Suprapubic skin (tissue), 4 donors: ENCODE measurements at regions not wholly inside any gene's neighbourhood (a gene's known extent, or its start where the extent isn't known, plus 50 kb on each side); places are given as distances from the start of the nearest gene placed in this dataset.

Source experiments
- DNase-seq, 2 donors: peaks; one replicate each; pipeline ENCODE4 v3.0.0-alpha.2; 2019; ENCODE audit warnings: low spot score in 2 of 2
- H3K27ac ChIP-seq: fragments of 200-600 bp; sonication (generic); one replicate; pipeline ENCODE4 v1.5.1; 2019
- H3K27me3 ChIP-seq: fragments of 200-600 bp; sonication (generic); one replicate; pipeline ENCODE4 v1.5.1; 2019
- H3K36me3 ChIP-seq: fragments of 200-600 bp; sonication (generic); one replicate; pipeline ENCODE4 v1.5.1; 2019
- H3K4me1 ChIP-seq: fragments of 200-600 bp; sonication (generic); one replicate; pipeline ENCODE4 v1.5.1; 2019
- H3K4me3 ChIP-seq: fragments of 200-600 bp; sonication (generic); one replicate; pipeline ENCODE4 v1.5.1; 2019; ENCODE audit warnings: mild to moderate bottlenecking
- H3K9me3 ChIP-seq: fragments of 200-600 bp; sonication (generic); one replicate; pipeline ENCODE4 v1.5.1; 2019
- CTCF ChIP-seq, 2 donors: fragments of 200-600 bp in 1 of 2; fragments of 450-650 bp in 1 of 2; sonication (generic) in 1 of 2; IDR thresholded peaks; one replicate each; pipeline ENCODE4 v1.5.1; 2016 to 2019; ENCODE audit warnings: antibody characterized with exemption in 2 of 2, mild to moderate bottlenecking in 1 of 2, moderate library complexity in 1 of 2
- EP300 ChIP-seq: sonication (generic); formaldehyde crosslinking; IDR thresholded peaks from one replicate; pipeline ENCODE4 v1.6.1; 2017; ENCODE audit warnings: antibody characterized with exemption
- POLR2A ChIP-seq, 2 donors: fragments of 450-650 bp; IDR thresholded peaks; one replicate each; pipeline ENCODE4 v1.6.1; 2017; ENCODE audit warnings: antibody characterized with exemption in 2 of 2, mild to moderate bottlenecking in 2 of 2, moderate library complexity in 2 of 2
- POLR2AphosphoS5 ChIP-seq, 3 donors: sonication (generic); formaldehyde crosslinking; IDR thresholded peaks; one replicate each; pipeline ENCODE4 v1.6.1; 2017; ENCODE audit warnings: antibody characterized with exemption in 3 of 3
- WGBS: methylation state at CpG from one replicate; pipeline ENCODE4 v1.1.5; 2018; 5-methylcytosine and 5-hydroxymethylcytosine counted together

DNA sequence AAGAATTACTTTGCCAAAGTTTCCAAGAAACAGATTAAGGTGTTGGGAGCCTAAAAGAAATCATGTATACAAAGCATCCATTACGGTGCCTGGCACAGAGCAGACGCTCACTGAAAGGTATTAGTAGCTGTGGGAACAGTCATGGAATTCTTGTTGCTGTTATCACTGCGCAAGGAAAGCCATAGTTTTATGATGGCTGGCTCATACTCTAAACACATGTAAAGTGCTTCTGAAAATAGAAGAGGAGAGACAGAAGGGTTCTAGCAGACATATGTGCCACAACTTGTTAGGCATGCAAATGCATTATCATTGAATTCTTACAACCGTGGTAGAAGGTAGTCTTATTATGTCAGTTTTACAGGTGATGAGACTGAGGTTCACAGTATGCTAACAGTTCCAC is 112.4 kb downstream of the TENT5A start:
- 56% methylated on average over 4 of the region's 4 CpGs for WGBS
- DNase-seq: no peak
- Histone ChIP-seq H3K9me3 (no peaks in the 10 kb centered on the region), H3K36me3 (no peaks in the 10 kb centered on the region), H3K27ac (no peak overlapping the region), H3K4me3 (no peak overlapping the region), H3K27me3 (no peaks in the 10 kb centered on the region), H3K4me1 (no peaks in the 10 kb centered on the region)
- TF ChIP-seq CTCF (IDR thresholded peaks at IDR 0.05): no peak

- no peaks in the 10 kb centered on the region for H3K4me1 ChIP-seq
- H3K36me3 ChIP-seq: no peaks in the 10 kb centered on the region
- H3K27ac ChIP-seq: no peak overlapping the region
- no peak for DNase-seq
- WGBS: 49% methylated on average over 4 of the region's 4 CpGs
- no peaks in the 10 kb centered on the region for H3K9me3 ChIP-seq
- H3K27me3 ChIP-seq: no peaks in the 10 kb centered on the region
- TF ChIP-seq POLR2A (IDR thresholded peaks at IDR 0.05) (no peak), CTCF (IDR thresholded peaks at IDR 0.05) (no peak), EP300 (no peak), POLR2AphosphoS5 (IDR thresholded peaks at IDR 0.05) (no peak)
- no peak overlapping the region for H3K4me3 ChIP-seq
These were observed 114.1 kb downstream of the TENT5A start for GRCh38 chr6:81638366-81638765.

DNA sequence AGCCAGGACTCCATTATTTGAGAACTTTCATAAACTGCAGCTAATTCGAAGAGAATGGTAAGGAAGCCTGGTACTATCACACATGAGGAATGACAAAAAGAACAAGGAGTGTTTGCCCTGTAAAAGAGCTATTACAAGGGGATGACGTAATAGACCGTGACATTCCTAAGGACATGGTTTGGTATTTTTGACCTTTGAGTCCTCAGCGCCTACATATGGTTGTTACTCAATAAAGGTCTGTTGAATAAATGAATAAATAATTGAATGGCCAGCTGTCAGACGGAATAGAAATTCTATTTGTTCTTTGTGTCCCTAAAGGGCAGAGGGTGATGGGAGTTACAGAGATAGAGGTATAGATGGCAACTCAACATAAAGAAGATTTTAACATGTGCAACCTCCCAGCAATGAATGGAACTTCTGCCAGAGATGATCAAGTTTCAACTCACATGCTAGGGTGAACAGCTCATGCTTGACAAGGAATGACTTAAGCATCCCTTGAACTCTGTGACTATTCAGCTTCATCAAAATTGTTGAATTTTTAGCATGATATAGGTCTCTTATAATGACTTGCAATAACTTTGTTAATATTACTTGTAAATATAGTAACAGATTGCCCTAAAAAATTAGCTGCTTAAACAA is 115.4 kb downstream of the TENT5A start:
- Histone ChIP-seq H3K27ac (no peak overlapping the region), H3K4me1 (no peaks in the 10 kb centered on the region), H3K4me3 (no peak overlapping the region), H3K27me3 (no peaks in the 10 kb centered on the region), H3K36me3 (no peaks in the 10 kb centered on the region), H3K9me3 (no peaks in the 10 kb centered on the region)
- DNase-seq: no peak
- TF ChIP-seq POLR2A (IDR thresholded peaks at IDR 0.05) (no peak), EP300 (no peak), POLR2AphosphoS5 (IDR thresholded peaks at IDR 0.05) (no peak), CTCF (IDR thresholded peaks at IDR 0.05) (no peak)
- 83% methylated on average over 5 of the region's 5 CpGs for WGBS

DNA sequence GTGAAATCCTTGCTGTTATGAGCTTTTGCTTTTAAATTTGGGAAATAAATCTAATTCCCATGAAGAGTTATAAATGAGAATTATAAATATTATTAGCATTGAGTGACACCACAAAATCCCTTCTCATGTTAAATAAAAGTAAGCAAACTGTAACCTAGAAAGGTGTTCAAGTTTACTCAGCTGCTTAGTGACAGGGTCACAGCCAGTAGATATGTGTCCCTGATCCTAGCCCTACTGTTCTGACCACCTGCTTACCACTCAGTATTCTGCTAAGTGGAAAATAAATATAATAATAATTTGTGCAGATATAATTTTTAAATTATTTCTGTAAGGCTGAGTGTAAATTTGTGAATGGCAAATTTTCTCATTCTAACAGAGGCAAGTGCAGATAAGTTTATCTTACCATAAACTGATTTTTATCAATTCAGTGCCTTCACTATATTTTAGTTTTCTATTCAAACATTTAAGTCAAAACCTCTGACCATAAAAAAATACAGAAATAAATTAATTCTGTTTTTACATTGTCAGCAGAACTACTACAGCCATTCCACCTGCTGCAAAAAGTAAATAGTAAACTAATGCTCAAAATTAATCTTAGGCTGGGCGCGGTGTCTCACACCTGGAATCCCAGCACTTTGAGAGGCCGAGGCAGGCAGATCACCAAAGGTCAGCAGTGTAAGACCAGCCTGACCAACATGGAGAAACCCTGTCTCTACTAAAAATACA is 118.2 kb downstream of the TENT5A start:
- no peak overlapping the region for H3K27ac ChIP-seq
- no peak for TF ChIP-seq POLR2AphosphoS5 (IDR thresholded peaks at IDR 0.05)
- TF ChIP-seq POLR2A (IDR thresholded peaks at IDR 0.05): no peak
- TF ChIP-seq CTCF (IDR thresholded peaks at IDR 0.05): no peak
- TF ChIP-seq EP300: no peak
- H3K9me3 ChIP-seq: peaks cover 13% of the 10 kb centered on the region
- no peak for DNase-seq
- no peaks in the 10 kb centered on the region for H3K4me1 ChIP-seq
- H3K36me3 ChIP-seq: no peaks in the 10 kb centered on the region
- WGBS: 97% methylated on average over 3 of the region's 3 CpGs
- H3K4me3 ChIP-seq: no peak overlapping the region
- no peaks in the 10 kb centered on the region for H3K27me3 ChIP-seq

DNA sequence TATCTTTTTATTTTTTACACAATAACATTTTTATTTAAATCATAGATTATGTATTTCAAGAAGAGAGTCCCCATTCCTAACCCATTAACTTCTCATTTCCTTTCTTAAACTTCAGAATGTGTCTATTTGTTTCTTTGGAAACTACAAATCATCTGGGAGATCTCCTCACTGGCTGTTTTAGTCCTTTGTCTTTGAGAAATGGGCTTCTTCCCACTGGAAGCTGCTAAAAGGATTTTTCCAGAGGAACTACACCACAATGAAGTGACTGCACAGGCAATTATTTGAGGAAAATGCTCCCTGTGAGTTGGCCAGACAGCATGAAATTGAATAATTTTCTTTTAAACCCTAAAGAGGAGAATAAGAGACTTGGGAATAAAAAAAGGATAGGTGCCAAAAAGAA is 119.1 kb downstream of the TENT5A start:
- DNase-seq: no peak
- H3K4me1 ChIP-seq: no peaks in the 10 kb centered on the region
- no peaks in the 10 kb centered on the region for H3K27me3 ChIP-seq
- no peak overlapping the region for H3K4me3 ChIP-seq
- H3K9me3 ChIP-seq: peaks cover 13% of the 10 kb centered on the region
- TF ChIP-seq EP300 (no peak), POLR2A (IDR thresholded peaks at IDR 0.05) (no peak), CTCF (IDR thresholded peaks at IDR 0.05) (no peak), POLR2AphosphoS5 (IDR thresholded peaks at IDR 0.05) (no peak)
- H3K36me3 ChIP-seq: no peaks in the 10 kb centered on the region
- H3K27ac ChIP-seq: no peak overlapping the region
